HG03039 (cell line): ENCODE measurements at regions not wholly inside any gene's neighbourhood (a gene's known extent, or its start where the extent isn't known, plus 50 kb on each side); places are given as distances from the start of the nearest gene placed in this dataset.

Experiments
- ATAC-seq: cut with Tn5 transposase; IDR thresholded peaks from one replicate; pipeline ENCODE4 v1.9.1; 2021; ENCODE audit warnings: mild to moderate bottlenecking, moderate library complexity; ENCODE audit not compliant: unreplicated experiment

DNA sequence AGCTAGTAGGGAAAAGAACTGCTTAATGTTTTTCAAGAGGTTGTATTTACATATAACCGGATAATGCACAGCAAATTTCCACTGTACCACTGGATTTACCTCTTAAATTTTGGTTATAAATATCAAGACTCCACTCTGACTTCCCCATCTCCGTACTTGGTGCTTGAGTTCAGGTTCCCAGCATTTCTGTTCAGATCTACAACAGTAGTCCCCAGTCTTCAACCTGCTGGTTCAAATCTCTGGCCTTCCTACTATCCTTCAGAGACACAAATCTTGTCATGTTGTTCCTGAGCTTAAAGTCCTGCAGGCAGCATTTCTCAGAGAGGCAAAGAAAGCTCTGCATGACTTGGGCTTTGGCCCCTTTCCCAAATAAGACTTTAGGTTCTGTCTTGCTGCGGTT, 392.6 kb upstream of the ATP5MC3 start:
- ATAC-seq: no peak

DNA sequence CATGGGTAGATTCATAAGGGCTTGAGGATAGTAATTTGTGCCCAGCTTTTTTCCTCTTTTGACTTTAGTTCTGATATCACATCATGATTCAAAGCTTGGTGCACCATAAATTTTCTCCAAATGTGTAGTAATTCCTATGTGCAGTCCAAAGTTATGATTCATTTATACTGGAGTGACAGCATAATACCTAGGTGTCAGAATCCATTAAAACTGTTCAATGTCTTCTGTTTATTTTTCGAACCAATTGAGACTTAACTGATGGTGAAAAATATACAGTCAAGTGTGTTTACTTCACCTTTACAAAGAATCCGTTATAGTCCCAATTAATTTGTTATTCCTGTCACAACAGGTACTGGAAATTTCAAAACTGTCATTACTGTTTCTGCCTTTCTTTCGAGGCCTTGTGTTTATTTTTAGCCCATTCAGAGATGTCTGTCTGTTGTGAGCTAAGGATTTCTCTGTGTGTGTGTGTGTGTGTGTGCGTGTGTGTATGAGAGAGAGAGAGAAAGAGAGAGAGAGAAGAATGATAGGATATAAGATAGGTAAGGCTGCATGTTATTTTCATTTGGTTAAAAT, 389.7 kb upstream of the ATP5MC3 start:
- ATAC-seq: no peak

DNA sequence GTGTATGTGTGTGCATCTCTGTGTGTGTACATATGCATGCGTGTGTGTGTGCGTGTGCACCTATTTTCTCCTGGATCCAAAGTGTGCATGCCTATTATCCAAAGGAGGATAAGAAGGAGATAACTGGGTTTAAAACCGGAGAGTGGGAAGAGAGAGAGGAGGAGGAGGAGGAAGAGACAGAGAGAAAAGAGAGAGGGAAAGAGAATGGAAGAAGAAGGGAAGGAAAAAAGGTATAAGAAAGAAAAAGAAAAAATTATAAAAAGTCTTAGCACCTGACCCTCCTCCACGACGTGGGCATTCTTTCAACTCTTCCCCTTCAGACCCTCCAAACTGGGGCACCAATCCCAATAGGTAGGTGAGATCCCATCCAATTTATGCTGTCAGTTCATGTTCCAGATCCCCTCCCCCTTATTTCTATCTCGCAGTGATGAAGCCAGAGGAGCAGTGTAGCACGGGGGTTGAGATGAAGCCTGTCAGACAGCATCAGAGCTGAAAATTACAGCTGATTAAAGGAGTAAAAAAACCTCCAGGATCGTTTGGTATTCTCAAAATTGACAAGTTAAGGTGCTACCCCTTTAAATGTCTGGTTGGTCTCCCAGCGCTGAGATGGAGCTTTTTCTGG, 386.7 kb upstream of the ATP5MC3 start:
- ATAC-seq: no peak

DNA sequence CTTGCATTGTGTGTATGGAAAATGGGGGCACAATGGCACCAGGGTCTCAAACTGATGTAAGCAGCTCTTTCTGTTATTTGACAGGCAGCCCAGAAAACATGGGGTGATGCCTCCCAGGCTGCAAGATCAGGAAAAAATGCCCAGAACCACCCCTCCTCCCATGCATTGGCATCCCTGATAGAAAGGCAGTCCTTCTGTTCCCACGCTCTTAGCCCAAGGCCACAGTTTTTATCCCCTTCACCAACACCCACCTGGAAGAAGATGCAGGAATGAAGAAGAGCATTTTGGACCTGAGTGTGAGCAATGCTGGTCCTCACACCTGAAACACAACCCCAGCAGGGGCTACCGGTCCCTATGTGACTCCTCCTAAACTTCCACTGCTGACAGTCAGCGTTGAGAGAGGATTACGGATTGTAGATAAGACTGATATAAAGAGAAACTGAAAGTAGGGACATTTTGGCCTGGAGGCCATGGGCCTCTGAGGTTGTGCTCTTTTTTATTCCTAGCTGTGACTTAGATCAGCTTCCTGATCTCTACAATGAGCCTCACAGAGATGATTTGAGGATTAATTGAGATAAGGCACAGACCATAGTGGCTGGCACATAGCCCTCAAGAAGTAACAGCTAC, 386.0 kb upstream of the ATP5MC3 start:
- ATAC-seq: no peak

DNA sequence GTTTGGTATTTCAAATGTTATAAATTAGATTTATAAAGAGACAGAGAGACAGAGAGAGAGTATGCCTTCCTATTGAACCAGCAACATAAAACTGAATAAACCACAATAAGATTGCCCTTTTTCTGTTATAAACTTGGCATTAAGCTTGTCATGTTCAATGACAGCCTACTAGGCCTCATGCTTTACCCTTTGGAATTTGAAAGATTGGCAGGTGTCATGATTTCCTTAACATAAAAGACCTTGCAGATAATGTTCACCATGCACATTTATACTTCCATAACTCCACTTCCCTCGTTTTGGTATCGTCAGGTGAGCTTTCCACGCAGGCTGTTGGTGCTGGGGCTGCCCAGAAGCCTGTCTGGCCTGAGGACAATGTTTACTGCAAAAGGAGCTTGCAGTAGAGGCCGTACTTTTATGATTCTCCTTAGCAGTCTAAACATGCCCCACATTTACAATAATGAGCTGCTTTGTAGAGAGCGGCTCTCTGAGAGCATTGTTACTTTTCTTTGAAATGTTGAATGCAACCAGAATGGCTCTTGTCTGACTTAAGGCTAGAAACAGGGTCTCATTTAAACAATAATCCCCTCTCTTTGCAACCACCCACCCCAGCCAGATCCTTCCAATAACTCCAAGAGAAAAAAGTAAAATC, 379.1 kb upstream of the ATP5MC3 start:
- ATAC-seq: no peak

DNA sequence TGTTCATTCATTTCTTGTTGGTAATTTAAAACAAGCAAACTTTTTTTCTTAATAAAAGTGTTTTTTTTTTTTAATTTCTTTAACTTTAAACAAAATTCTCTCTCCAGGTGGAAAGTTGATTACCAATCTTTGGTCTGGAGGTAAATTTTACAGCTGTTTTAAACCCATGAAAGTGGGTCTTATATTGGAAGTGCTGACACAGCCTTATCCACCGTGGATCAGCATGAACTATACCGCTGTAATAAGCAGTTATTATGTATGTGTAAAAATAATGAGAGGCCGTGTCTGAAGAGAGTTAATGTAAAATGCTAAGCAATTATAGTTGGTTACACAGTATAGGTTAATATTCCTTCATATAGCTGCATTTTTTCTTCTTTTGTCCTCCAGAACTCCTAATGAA, 378.1 kb upstream of the ATP5MC3 start:
- ATAC-seq: no peak

DNA sequence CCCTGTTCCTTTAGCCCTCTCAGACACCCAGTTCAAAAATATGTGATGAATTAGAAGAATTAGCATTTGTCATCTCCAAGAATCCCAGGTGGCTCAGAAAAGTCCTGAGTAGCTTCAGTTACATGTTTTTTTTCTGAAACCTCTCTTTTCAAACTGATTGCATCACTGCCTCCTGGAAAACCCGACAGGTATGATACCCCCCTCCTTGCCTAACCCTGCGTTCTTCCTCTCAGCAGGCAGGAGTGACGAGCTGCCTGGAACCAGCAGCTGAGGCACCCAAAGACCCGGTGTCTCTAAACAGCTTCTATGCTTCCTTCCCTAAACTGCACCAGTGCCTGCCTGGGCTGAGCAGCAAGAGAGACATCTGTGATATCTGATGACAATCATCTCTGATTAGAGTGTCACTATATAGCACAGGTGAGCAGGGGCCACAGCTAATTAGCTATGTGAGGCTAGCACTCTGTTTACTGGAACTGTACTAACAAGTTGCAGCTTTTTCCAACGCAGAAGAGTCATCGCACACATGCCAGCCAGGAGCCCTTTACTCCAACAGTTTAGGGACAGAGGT, 376.4 kb upstream of the ATP5MC3 start:
- ATAC-seq: no peak

DNA sequence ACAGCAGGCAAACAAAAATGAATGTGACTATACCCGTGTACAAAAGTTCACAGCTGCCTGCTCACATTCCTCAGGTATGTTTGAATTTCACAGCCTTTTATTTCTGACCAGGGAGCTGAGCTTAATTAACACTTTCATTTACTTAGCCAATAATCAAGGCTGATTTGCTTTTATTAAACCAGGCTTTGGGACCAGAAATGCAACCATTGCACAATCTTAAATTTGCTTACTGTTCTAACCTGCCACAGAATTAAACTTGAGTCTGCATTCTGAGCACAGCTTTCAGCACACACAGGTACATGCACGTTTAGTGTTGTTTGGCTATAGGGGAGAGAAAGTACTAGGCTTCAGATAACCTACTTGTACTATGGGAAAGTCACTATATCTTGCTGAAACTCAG, 372.4 kb upstream of the ATP5MC3 start:
- ATAC-seq: no peak

DNA sequence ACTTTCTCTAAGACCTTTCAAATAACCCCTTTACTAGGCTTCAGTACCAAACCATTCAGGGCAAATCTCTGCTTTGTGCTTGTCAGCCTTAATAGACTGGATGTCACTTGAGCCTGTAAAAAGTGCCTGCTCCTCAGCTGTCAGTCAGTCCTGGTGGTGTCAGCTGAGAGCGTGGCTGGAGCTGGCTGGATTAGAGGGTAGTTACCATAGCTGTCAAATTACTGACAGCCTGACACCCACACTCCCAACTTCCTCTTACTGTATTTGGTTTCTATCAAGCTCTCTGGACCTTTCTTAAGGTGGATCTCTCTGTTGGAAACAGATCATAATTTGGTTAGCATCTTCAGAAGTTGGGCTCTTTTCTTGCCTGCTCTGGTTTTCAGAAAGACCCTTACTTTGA, 371.4 kb upstream of the ATP5MC3 start:
- ATAC-seq: no peak

DNA sequence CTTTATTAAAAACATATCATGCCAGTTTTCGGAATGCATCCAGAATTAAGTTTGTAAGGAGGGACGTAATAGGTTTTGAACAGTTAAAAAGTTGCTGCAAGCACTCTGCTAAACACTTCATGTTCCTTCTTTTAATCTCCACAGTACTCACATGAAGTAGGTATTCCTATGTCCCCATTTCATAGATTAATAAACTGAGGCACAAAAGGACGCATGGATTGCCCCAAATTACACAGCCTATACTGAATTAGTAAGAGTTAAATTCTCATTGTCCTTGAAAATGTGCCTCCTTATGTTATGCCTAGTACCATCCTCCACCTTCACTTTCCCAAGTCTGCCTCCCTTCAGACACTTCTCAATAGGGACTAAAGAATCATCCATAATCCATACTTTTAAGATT, 358.9 kb upstream of the ATP5MC3 start:
- ATAC-seq: no peak

DNA sequence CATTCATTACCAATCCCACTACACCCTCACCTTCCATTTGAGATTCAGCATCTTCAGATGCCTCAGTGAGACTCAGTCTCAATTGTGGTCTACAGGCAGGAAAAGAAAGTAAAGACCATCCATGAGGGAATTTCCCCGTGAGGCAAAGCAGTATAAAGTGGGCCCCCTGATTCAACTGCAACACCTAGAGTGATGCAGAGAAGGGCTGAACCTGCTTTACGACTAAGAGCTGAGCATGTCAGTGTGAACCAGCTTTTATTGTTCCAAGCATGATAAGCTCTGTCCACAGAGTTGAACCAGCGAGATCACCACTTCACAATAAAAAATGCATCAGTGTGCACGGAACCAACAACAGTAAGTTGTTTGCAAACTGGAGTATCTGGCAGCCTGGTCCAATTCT, 357.6 kb upstream of the ATP5MC3 start:
- no peak for ATAC-seq

DNA sequence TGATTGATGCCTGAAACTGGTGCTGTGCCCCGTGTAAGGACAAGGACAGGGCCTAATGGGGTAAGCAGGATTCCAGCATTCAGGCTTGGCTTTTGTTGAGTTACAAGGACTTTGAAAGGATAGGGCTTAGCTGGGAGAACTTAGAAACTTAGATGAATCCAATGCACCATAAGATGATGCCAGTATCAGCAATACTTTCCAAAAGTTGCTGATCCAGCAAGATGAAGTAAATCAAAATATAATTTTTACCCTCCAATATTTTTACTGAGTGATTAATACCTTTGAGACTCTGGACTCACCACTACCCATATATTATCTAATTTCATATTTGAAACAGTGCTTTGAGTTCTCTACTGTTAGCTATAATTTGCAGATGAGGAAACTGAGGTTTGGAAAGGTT, 354.5 kb upstream of the ATP5MC3 start:
- no peak for ATAC-seq

DNA sequence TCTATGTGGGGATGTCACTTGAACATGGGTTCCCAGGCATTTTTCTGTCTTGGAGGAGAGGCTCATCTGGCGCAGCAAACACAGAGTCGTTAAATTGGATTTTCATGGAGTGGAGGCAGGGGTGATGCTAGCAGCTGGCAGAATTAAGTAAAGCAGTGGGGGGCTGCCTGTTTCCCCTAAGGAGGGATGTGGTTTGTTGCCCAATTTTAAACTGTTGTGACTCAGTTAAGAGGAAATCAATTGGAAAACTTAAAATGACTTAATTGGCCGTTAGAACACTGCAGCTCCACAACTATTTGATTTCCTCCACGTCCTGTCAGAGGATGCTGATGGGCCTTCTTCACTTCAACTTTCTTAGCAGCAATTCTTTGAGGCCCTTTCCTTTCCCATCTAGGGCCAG, 354.1 kb upstream of the ATP5MC3 start:
- ATAC-seq: no peak

DNA sequence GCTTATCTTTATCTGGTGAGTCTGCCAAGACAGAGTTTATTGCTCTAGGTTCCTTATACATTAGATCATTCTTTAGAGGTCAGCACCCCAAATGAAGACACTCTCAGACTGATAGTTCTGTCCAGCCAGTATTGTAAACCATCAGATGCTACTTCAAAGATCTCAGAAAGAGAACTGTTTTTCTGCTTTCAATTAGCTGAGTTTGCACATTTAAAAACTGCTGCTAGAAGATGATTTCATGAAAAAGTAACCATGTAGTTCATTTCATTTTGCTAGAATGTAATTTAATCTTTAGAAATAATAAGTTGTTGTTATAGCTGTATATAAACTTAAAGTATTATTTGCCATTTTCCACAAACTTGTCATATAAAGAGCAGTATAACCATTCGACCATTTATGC, 344.5 kb upstream of the ATP5MC3 start:
- ATAC-seq: no peak

DNA sequence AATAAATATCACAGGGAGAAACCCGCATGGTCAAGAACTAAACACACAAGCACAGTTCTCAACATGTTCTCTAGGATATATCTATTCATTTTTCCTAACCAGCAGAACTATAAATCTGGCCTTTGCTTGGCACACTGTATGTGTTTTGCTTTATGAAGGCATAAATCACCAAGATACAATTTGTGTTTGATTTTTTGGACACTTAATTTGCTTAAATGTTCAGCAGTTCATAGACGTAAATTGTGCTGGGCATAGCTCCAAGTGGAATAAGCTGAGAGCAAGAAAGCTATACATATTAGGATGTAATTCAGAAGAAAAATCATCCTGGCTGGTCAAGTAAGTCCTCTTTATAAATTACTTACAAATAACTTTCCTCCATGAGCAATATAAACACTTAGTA, 341.5 kb upstream of the ATP5MC3 start:
- ATAC-seq: no peak

DNA sequence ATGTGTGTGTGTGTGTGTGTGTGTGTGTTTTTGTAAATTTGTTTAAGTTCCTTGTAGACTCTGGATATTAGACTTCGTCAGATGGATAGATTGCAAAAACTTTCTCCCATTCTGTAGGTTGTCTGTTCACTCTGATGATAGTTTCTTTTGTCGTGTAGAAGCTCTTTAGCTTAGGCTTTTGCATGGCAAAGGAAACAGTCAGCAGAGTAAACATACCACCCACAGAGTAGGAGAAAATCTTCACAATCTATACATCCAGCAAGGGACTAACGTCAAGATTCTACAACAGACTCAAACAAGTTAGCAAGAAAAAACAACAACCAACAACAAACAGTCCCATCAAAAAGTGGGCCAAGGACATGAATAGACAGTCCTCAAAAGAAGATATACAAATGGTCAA, 336.7 kb upstream of the ATP5MC3 start:
- ATAC-seq: no peak

DNA sequence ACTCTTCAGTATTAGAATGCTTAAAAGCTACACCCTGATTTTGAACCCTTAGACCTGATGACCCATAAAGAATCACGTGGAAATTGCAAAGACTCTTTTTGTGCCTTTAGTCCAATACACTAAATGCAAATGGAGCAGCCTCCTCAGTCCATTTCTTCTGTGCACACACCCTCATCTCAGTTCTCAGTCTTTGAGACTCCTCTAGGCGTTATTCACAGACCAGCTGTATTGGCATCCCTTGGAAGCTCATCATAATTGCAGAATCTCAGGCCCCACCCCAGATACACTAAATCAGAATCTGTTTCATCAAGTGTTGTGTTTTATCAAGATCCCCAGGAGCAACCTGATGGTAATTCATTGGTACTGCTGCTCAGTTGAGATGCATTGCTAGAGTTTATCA, 335.0 kb upstream of the ATP5MC3 start:
- ATAC-seq: no peak

DNA sequence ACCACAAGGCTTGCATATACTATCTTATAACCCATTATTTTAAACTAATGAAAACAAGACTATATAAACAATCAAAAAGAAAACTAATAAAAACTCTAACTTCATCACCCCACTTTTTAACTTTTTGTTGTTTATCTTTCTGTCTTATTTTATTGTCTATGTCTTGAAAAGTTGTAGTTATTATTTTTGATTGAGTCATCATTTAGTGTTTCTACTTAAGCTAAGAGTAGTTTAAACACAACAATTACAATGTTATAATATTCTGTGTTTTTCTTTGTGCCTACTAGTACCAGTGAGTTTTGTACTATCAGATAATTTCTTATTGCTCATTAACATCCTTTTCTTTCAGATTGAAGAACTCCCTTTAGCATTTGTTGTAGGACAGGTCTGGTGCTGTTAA, 318.7 kb upstream of the ATP5MC3 start:
- no peak for ATAC-seq

DNA sequence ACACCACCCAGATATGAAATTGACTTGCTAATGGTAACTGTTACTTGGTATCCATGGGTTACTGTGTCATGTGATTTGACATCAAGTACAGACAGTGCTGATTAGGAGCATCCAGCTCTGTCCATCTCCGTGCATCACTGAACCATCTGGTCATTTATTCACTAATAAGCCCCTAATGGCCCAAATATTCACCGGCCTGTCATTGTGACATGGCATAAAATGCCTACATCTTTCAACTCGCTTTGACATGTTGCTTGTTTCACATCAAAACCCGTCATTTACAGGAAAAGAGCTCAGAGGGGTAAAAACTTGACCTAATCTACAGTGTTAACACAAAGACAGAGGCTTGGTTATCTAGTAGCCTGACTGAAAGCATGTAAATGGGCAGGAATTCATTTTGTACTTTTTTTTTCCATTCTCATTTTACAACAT, 308.9 kb upstream of the ATP5MC3 start:
- no peak for ATAC-seq

DNA sequence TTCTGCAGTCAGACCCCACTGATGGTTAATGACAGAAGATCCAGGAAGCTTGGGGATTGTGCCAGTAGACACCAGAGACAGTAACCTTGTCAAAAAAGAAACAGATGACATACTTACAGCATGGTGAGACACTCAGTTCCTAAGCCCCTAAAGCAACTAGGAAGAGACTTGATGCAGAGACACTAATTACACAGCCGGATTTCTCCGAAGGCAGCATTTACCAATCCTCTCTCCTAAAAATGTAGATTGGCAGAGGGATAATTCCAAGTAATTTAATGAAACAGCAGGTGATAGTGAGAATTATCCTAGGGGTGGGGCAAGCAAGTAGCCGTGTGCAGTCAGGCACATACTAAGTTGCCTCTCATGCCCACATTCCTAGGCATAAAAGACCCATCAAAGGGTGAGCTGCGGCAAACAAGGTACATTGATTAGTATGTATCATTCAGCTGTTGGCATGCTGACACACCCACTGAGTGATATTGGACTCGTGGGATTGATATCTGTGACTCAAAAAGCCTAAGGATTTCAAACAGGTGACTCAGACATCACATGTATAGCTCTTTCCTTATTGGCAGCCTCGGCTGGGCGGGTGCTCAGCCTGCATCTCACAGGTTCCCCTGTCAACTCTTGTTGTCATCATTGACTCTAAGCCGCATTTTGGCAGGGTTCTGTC, 296.7 kb upstream of the ATP5MC3 start:
- ATAC-seq: no peak

DNA sequence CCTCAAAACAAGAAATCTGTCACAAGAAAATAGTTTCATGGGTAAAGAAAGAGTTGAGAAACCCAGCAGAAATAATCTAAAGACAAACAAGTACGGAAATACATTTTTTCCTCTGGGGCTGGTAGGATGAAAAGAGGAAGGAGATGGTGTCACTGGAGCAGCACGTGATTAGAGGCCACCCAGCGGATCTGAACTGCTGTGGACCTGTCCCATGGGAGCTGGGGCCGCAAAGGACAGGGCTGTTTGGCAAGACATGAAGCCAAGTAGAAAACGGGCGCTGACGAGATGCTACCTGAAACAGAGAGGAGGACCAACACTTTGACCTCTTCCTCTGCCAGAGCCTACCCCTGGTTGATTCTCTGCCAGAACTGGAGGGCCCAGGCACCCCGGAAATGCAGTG, 295.4 kb upstream of the ATP5MC3 start:
- ATAC-seq: no peak
